Activated B cell treated with CpG ODN at 0.5 μM for 24 hours (primary cell): ENCODE measurements at regions not wholly inside any gene's neighbourhood (a gene's known extent, or its start where the extent isn't known, plus 50 kb on each side); places are given as distances from the start of the nearest gene placed in this dataset.

ENCODE experiments used
- ATAC-seq: fragments of 200-7000 bp; cut with Tn5 transposase; one replicate; pipeline ENCODE4 v1.10.0; 2021; ENCODE audit warnings: low read depth, mild to moderate bottlenecking, moderate library complexity
- CTCF ChIA-PET: fragments of 350-600 bp; sonication (Branson Sonifier 250); formaldehyde crosslinking; loops from one replicate; lab custom pipeline; 2021; ENCODE audit warnings: antibody characterized with exemption; lab: Charles Lee
- POLR2A ChIA-PET: fragments of 350-600 bp; sonication (Branson Sonifier 250); formaldehyde crosslinking; loops from one replicate; lab custom pipeline; 2021; ENCODE audit warnings: antibody characterized with exemption; lab: Charles Lee
- DNase-seq: peaks from one replicate; pipeline ENCODE4 v3.0.0; 2022
- H3K27ac Mint-ChIP-seq: one replicate; pipeline ENCODE4 v1.8.0; 2020; ENCODE audit warnings: mixed read lengths
- H3K27me3 Mint-ChIP-seq: one replicate; pipeline ENCODE4 v1.8.0; 2021; ENCODE audit warnings: mixed read lengths
- H3K36me3 Mint-ChIP-seq: one replicate; pipeline ENCODE4 v1.8.0; 2021; ENCODE audit warnings: low read depth, mixed read lengths
- H3K4me1 Mint-ChIP-seq: one replicate; pipeline ENCODE4 v1.8.0; 2021; ENCODE audit warnings: mixed read lengths
- H3K4me3 Mint-ChIP-seq: one replicate; pipeline ENCODE4 v1.8.0; 2020; ENCODE audit warnings: mild to moderate bottlenecking, mixed read lengths
- H3K9me3 Mint-ChIP-seq: one replicate; pipeline ENCODE4 v1.8.0; 2020; ENCODE audit warnings: mixed read lengths
- CTCF ChIP-seq: fragments of 200-600 bp; IDR thresholded peaks from one replicate; pipeline ENCODE4 v1.8.0; 2022; ENCODE audit warnings: antibody characterized with exemption, mild to moderate bottlenecking
- intact Hi-C: fragments of 100-400 bp; cut with micrococcal nuclease; formaldehyde crosslinking; loops from one replicate; pipeline ENCODE4 v1.15.1; 2024

GRCh38 chr20:6240059-6240458 lies 117.2 kb upstream of the FERMT1 start:
- TF ChIP-seq CTCF: no peak
- Mint-ChIP-seq H3K36me3 (no peaks in the 10 kb centered on the region), H3K4me3 (no peak overlapping the region), H3K27me3 (no peaks in the 10 kb centered on the region), H3K9me3 (no peaks in the 10 kb centered on the region), H3K27ac (no peak overlapping the region), H3K4me1 (no peaks in the 10 kb centered on the region)
- intact Hi-C loops: no loop called here
- ChIA-PET POLR2A (no interaction called here), CTCF (no interaction called here)
- DNase-seq: no peak
- ATAC-seq: no peak

- H3K27ac Mint-ChIP-seq: no peak overlapping the region
- TF ChIP-seq CTCF: no peak
- no peak for ATAC-seq
- ChIA-PET POLR2A (no interaction called here), CTCF (no interaction called here)
- DNase-seq: no peak
- no peak overlapping the region for H3K4me3 Mint-ChIP-seq
- no peaks in the 10 kb centered on the region for H3K27me3 Mint-ChIP-seq
- H3K4me1 Mint-ChIP-seq: no peaks in the 10 kb centered on the region
- no peaks in the 10 kb centered on the region for H3K36me3 Mint-ChIP-seq
- H3K9me3 Mint-ChIP-seq: no peaks in the 10 kb centered on the region
- intact Hi-C loops: no loop called here
These were observed 115.6 kb upstream of the FERMT1 start for GRCh38 chr20:6238421-6238820.

GRCh38 chr20:6235510-6235909 lies 112.7 kb upstream of the FERMT1 start:
- no peaks in the 10 kb centered on the region for H3K4me1 Mint-ChIP-seq
- ChIA-PET POLR2A (no interaction called here), CTCF (no interaction called here)
- no peaks in the 10 kb centered on the region for H3K36me3 Mint-ChIP-seq
- ATAC-seq (no peak), DNase-seq (no peak)
- no peak overlapping the region for H3K27ac Mint-ChIP-seq
- H3K27me3 Mint-ChIP-seq: no peaks in the 10 kb centered on the region
- no peaks in the 10 kb centered on the region for H3K9me3 Mint-ChIP-seq
- no peak overlapping the region for H3K4me3 Mint-ChIP-seq
- intact Hi-C loops: no loop called here
- no peak for TF ChIP-seq CTCF

GRCh38 chr20:6232436-6232835 lies 109.6 kb upstream of the FERMT1 start:
- ChIA-PET POLR2A (no interaction called here), CTCF (no interaction called here)
- Mint-ChIP-seq H3K9me3 (no peaks in the 10 kb centered on the region), H3K4me3 (no peak overlapping the region), H3K36me3 (no peaks in the 10 kb centered on the region), H3K4me1 (no peaks in the 10 kb centered on the region), H3K27me3 (no peaks in the 10 kb centered on the region), H3K27ac (no peak overlapping the region)
- DNase-seq: no peak
- no peak for TF ChIP-seq CTCF
- no peak for ATAC-seq
- intact Hi-C loops: no loop called here

- ChIA-PET POLR2A (no interaction called here), CTCF (no interaction called here)
- TF ChIP-seq CTCF: no peak
- H3K4me1 Mint-ChIP-seq: no peaks in the 10 kb centered on the region
- no peak overlapping the region for H3K27ac Mint-ChIP-seq
- intact Hi-C loops: no loop called here
- H3K36me3 Mint-ChIP-seq: no peaks in the 10 kb centered on the region
- ATAC-seq (no peak), DNase-seq (no peak)
- no peaks in the 10 kb centered on the region for H3K27me3 Mint-ChIP-seq
- H3K9me3 Mint-ChIP-seq: no peaks in the 10 kb centered on the region
- no peak overlapping the region for H3K4me3 Mint-ChIP-seq
These were observed 108.7 kb upstream of the FERMT1 start for GRCh38 chr20:6231556-6231955.
